ENCODE measurements at regions not wholly inside any gene's neighbourhood (a gene's known extent, or its start where the extent isn't known, plus 50 kb on each side); places are given as distances from the start of the nearest gene placed in this dataset.

- TF ChIP-seq CTCF (IDR thresholded peaks at IDR 0.05) (no peak), POLR2A (IDR thresholded peaks at IDR 0.05) (no peak)
- no peak overlapping the region for H3K27ac ChIP-seq
- H3K27me3 ChIP-seq = no peaks in the 10 kb centered on the region
- peak; percentile 5 to 6 for DNase-seq
- 71 to 81% methylated on average over 2 of the region's 2 CpGs for WGBS, 2 donors
- H3K9me3 ChIP-seq = no peaks in the 10 kb centered on the region
- no peaks in the 10 kb centered on the region for H3K36me3 ChIP-seq
- H3K4me3 ChIP-seq (replicated peaks in 1 of 3) = no peak overlapping the region
- intact Hi-C loops (cut with DNase I) = no loop called here
- H3K4me1 ChIP-seq = peaks cover 0 to 6% of the 10 kb centered on the region in 2 donors
Measured at GRCh38 chr4:116926631-116927295, 158.6 kb downstream of the TRAM1L1 start.

GRCh38 chr4:116925900-116926457, 159.4 kb downstream of the TRAM1L1 start:
- no peaks in the 10 kb centered on the region for H3K27me3 ChIP-seq
- intact Hi-C loops (cut with DNase I) = no loop called here
- H3K9me3 ChIP-seq = no peaks in the 10 kb centered on the region
- peaks cover 0 to 6% of the 10 kb centered on the region in 2 donors for H3K4me1 ChIP-seq
- no peak overlapping the region for H3K27ac ChIP-seq
- H3K4me3 ChIP-seq (replicated peaks in 1 of 3) = peak overlapping the region in 1 of 3 donors; percentile 16
- no peaks in the 10 kb centered on the region for H3K36me3 ChIP-seq
- peak; percentile 37 to 59 for DNase-seq
- WGBS, 2 donors = 7% methylated on average over 12 to 31 of the region's 51 CpGs
- no peak for TF ChIP-seq POLR2A (IDR thresholded peaks at IDR 0.05)
- no peak for TF ChIP-seq CTCF (IDR thresholded peaks at IDR 0.05)

GRCh38 chr4:116923389-116923788, 162.0 kb downstream of the TRAM1L1 start:
- Histone ChIP-seq H3K27me3 (no peaks in the 10 kb centered on the region), H3K27ac (no peak overlapping the region), H3K4me3 (replicated peaks in 1 of 3) (no peak overlapping the region), H3K9me3 (no peaks in the 10 kb centered on the region), H3K36me3 (no peaks in the 10 kb centered on the region), H3K4me1 (peaks cover 0 to 6% of the 10 kb centered on the region in 2 donors)
- intact Hi-C loops (cut with DNase I) = no loop called here
- TF ChIP-seq POLR2A (IDR thresholded peaks at IDR 0.05) = no peak
- TF ChIP-seq CTCF (IDR thresholded peaks at IDR 0.05) = no peak
- WGBS, 2 donors = 81 to 94% methylated on average over 4 of the region's 4 CpGs
- no peak for DNase-seq

- no peaks in the 10 kb centered on the region for H3K36me3 ChIP-seq
- no peaks in the 10 kb centered on the region for H3K9me3 ChIP-seq
- no peak overlapping the region for H3K27ac ChIP-seq
- WGBS, 2 donors = 79 to 93% methylated on average over 1 of the region's 1 CpG
- intact Hi-C loops (cut with DNase I) = no loop called here
- no peak for DNase-seq
- TF ChIP-seq CTCF (IDR thresholded peaks at IDR 0.05) (no peak), POLR2A (IDR thresholded peaks at IDR 0.05) (no peak)
- H3K4me3 ChIP-seq (replicated peaks in 1 of 3) = no peak overlapping the region
- no peaks in the 10 kb centered on the region for H3K4me1 ChIP-seq
- no peaks in the 10 kb centered on the region for H3K27me3 ChIP-seq
Measured at GRCh38 chr4:116913451-116913850, 171.9 kb downstream of the TRAM1L1 start.

- no peak overlapping the region for H3K27ac ChIP-seq
- intact Hi-C loops (cut with DNase I) = no loop called here
- no peak overlapping the region for H3K4me3 ChIP-seq (replicated peaks in 1 of 3)
- H3K9me3 ChIP-seq = no peaks in the 10 kb centered on the region
- TF ChIP-seq CTCF (IDR thresholded peaks at IDR 0.05) (no peak), POLR2A (IDR thresholded peaks at IDR 0.05) (no peak)
- WGBS, 2 donors = 66 to 94% methylated on average over 2 of the region's 2 CpGs
- DNase-seq = no peak
- no peaks in the 10 kb centered on the region for H3K27me3 ChIP-seq
- no peaks in the 10 kb centered on the region for H3K4me1 ChIP-seq
- H3K36me3 ChIP-seq = no peaks in the 10 kb centered on the region
Measured at GRCh38 chr4:116906758-116907157, 178.6 kb downstream of the TRAM1L1 start.
